ENCODE measurements at regions not wholly inside any gene's neighbourhood (a gene's known extent, or its start where the extent isn't known, plus 50 kb on each side); places are given as distances from the start of the nearest gene placed in this dataset.

- intact Hi-C loops (cut with micrococcal nuclease): no loop called here
Observed at GRCh38 chr1:64320922-64321614, 117.6 kb downstream of the UBE2U start.

More at GRCh38 chr1:64320922-64321614, 117.6 kb downstream of the UBE2U start:
- CTCF ChIA-PET: interaction anchor here (1.6 kb wide), 1 partner anchor 12 kb away, joined by 3 read pairs; no protein-coding TSS in a partner anchor
- Histone ChIP-seq H3K18ac (ENCODE audit: low read depth, low read length) (no peak overlapping the region), H3K9me3 (ENCODE audit: control insufficient read depth, insufficient read depth, low read length) (no peaks in the 10 kb centered on the region), H4K20me1 (ENCODE audit: insufficient read depth, low read length) (no peaks in the 10 kb centered on the region), H2AFZ (replicated peaks; ENCODE audit: low read length, poor library complexity) (no peak overlapping the region), H3K4me1 (ENCODE audit: control insufficient read depth, insufficient read depth, low read length) (peaks cover 2% of the 10 kb centered on the region; the same call in 1 of the 2 replicates), H3K79me1 (ENCODE audit: low read depth in 1 of 2, low read length in 2 of 2) (no peaks in the 10 kb centered on the region), H3K27me3 (ENCODE audit: control insufficient read depth, insufficient read depth, low read length) (peaks cover 6% of the 10 kb centered on the region; the same call in 1 of the 2 replicates), H3K4me3 (ENCODE audit: insufficient read depth, low read depth, low read length) (no peak overlapping the region), H2BK20ac (ENCODE audit: low read depth, low read length) (no peak overlapping the region), H3K9ac (ENCODE audit: low read depth, low read length) (no peak overlapping the region), H3K9me1 (ENCODE audit: insufficient read depth, low read length) (no peaks in the 10 kb centered on the region; the same call in 1 of the 2 replicates), H3K27ac (ENCODE audit: insufficient read depth, low read length) (no peak overlapping the region), H4K8ac (ENCODE audit: low read depth in 2 of 2, low read length in 2 of 2) (no peak overlapping the region), H3K14ac (replicated peaks; ENCODE audit: low read depth, low read length) (no peak overlapping the region), H2BK15ac (ENCODE audit: low read depth, low read length) (no peak overlapping the region), H3K36me3 (ENCODE audit: control insufficient read depth, insufficient read depth, low read length) (no peaks in the 10 kb centered on the region), H2AK9ac (replicated peaks; ENCODE audit: low read depth, low read length, poor library complexity) (peak overlapping the region; percentile 79), H3K4me2 (ENCODE audit: low read depth, low read length) (no peak overlapping the region), H3K56ac (ENCODE audit: extremely low read depth, insufficient read depth, low read length) (no peak overlapping the region), H2BK120ac (ENCODE audit: low read depth, low read length) (no peak overlapping the region), H2BK5ac (ENCODE audit: low read depth, low read length, poor library complexity, severe bottlenecking) (no peak overlapping the region), H3K4ac (ENCODE audit: low read depth, low read length) (no peak overlapping the region), H4K91ac (ENCODE audit: insufficient read depth, low read depth, low read length) (no peak overlapping the region), H4K5ac (ENCODE audit: low read depth, low read length) (no peak overlapping the region), H3K23ac (ENCODE audit: low read depth, low read length) (no peak overlapping the region), H2AK5ac (ENCODE audit: low read depth, low read length) (no peak overlapping the region)
- dilution Hi-C loops (cut with HindIII; ENCODE audit: low sequenced_read_pairs, unreplicated experiment) (no loop called here), in situ Hi-C loops (cut with MboI; ENCODE audit: low sequenced_read_pairs) (no loop called here)
- no TSS peak for BruUV-seq (replicated peaks)
- no peak for ATAC-seq (ENCODE audit: low read depth)
- no peak for DNase-seq
- POLR2A ChIA-PET (ENCODE audit: unreplicated experiment): no interaction called here
- TF ChIP-seq POLR2A (IDR thresholded peaks at IDR 0.05; ENCODE audit: low read depth, low read length): no peak
- no peak for TF ChIP-seq CTCF (conservative IDR thresholded peaks at IDR 0.05; ENCODE audit: low read depth, low read length)
- 24% methylated on average over 2 of the region's 11 CpGs; no CpG with 5 or more reads in 1 of the 2 experiments for WGBS, 2 experiments (ENCODE audit: extremely low coverage in 2 of 2, insufficient read length in 1 of 2)
